Tibial artery (tissue), 4 donors: ENCODE measurements at regions not wholly inside any gene's neighbourhood (a gene's known extent, or its start where the extent isn't known, plus 50 kb on each side); places are given as distances from the start of the nearest gene placed in this dataset.
"Not testable (repeated sequence)": the region's sequence is repeated elsewhere in the genome, so short reads cannot be mapped to it uniquely, and the experiment has no call there.

Experiments used
- DNase-seq, 2 donors: peaks; one replicate each; pipeline ENCODE4 v3.0.0-alpha.2; 2019
- H3K27ac ChIP-seq, 2 donors: fragments of 200-600 bp; sonication (generic) in 1 of 2; 1 replicate in 1 of 2; 2 replicates in 1 of 2; pipeline ENCODE4 v1.5.1; 2018 to 2019; ENCODE audit warnings: mild to moderate bottlenecking in 1 of 2
- H3K27me3 ChIP-seq, 2 donors: fragments of 200-600 bp; sonication (generic) in 1 of 2; one replicate each; pipeline versions ENCODE4 v1.5.1 to v1.6.0; 2016 to 2019
- H3K36me3 ChIP-seq, 3 donors: fragments of 200-600 bp; sonication (generic) in 2 of 3; one replicate each; pipeline ENCODE4 v1.5.1; 2016 to 2019; ENCODE audit warnings: mild to moderate bottlenecking in 2 of 3
- H3K4me1 ChIP-seq, 4 donors: fragments of 200-600 bp; sonication (generic) in 2 of 4; 1 replicate in 3 of 4; 2 replicates in 1 of 4; pipeline ENCODE4 v1.5.1; 2016 to 2019
- H3K4me3 ChIP-seq, 2 donors: fragments of 200-600 bp; sonication (generic) in 1 of 2; 1 replicate in 1 of 2; 2 replicates in 1 of 2; pipeline ENCODE4 v1.5.1; 2018 to 2019; ENCODE audit warnings: mild to moderate bottlenecking in 2 of 2
- H3K9me3 ChIP-seq, 3 donors: fragments of 200-600 bp; sonication (generic) in 1 of 3; one replicate each; pipeline ENCODE4 v1.5.1; 2016 to 2019
- CTCF ChIP-seq, 2 experiments: fragments of 200-600 bp in 1 of 2; fragments of 450-650 bp in 1 of 2; IDR thresholded peaks; one replicate each; pipeline ENCODE4 v1.5.1; 2017 to 2019; ENCODE audit warnings: antibody characterized with exemption in 2 of 2, mild to moderate bottlenecking in 1 of 2, moderate library complexity in 1 of 2
- intact Hi-C: fragments of 100-400 bp; cut with DNase I; formaldehyde crosslinking; loops from one replicate; pipeline ENCODE4 v1.15.0; 2023; ENCODE audit warnings: low total_unique reads

DNA sequence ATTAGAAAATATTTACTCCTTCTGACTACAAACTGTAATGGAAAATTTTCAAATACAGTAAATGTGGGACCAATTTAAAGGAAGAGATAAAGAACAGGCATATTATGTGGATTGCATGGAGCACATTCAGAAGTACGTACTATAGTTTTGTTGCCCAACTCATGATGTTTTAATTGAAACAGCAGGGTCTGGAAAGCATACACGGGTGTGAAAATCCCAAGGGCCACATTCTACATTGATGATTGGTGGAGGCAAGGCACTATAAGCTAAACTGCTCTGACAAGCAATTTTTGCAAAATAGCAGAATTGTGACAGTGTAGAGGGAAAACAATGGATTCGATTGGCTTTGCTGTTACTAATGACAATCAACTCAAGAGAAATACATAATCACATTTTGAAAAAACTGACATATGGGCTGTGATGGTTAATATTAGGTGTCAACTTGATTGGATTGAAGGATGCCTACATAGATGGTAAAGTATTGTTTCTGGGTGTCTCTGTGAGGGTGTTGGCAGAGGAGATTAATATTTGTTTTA is 458.6 kb downstream of the PYDC2 start:
- Histone ChIP-seq H3K27ac (no peak overlapping the region), H3K4me1 (no peaks in the 10 kb centered on the region), H3K9me3 (no peaks in the 10 kb centered on the region), H3K4me3 (no peak overlapping the region), H3K36me3 (no peaks in the 10 kb centered on the region), H3K27me3 (no peaks in the 10 kb centered on the region)
- TF ChIP-seq CTCF (IDR thresholded peaks at IDR 0.05): no peak
- no peak for DNase-seq
- intact Hi-C loops: loop anchor here (5.0 kb wide), 1 partner anchor 1398 kb away; no protein-coding TSS in a partner anchor

GRCh38 chr3:191922570-191922969 is 461.6 kb downstream of the PYDC2 start:
- DNase-seq: no peak
- Histone ChIP-seq H3K27ac (no peak overlapping the region), H3K9me3 (no peaks in the 10 kb centered on the region), H3K27me3 (no peaks in the 10 kb centered on the region), H3K36me3 (no peaks in the 10 kb centered on the region), H3K4me1 (no peaks in the 10 kb centered on the region), H3K4me3 (no peak overlapping the region)
- intact Hi-C loops: loop anchor here (5.0 kb wide), 1 partner anchor 1395 kb away; no protein-coding TSS in a partner anchor
- no peak for TF ChIP-seq CTCF (IDR thresholded peaks at IDR 0.05)

DNA sequence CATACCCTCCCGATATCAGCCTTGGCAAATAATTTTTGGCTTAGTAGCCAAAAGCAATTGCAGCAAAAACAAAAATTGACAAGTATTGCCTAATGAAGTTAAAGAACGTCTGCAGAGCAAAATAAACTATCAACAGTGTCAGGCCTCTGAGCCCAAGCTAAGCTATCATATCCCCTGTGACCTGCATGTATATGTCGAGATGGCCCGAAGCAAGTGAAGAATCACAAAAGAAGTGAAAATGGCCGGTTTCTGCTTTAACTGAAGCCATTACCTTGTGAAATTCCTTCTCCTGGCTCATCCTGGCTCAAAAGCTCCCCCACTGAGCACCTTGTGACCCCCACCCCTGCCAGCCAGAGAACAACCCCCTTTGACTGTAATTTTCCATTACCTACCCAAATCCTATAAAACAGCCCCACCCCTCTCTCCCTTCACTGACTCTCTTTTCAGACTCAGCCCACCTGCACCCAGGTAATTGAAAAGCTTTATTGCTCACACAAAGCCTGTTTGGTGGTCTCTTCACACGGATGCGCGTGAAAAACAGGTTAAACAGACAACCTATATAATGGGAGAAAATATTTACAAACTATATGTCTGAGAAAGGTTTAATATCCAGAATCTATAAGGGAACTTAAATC is 466.3 kb downstream of the PYDC2 start:
- DNase-seq, H3K27me3 ChIP-seq, H3K9me3 ChIP-seq, H3K27ac ChIP-seq, H3K4me3 ChIP-seq, H3K4me1 ChIP-seq, intact Hi-C loops, H3K36me3 ChIP-seq: not testable (repeated sequence)

DNA sequence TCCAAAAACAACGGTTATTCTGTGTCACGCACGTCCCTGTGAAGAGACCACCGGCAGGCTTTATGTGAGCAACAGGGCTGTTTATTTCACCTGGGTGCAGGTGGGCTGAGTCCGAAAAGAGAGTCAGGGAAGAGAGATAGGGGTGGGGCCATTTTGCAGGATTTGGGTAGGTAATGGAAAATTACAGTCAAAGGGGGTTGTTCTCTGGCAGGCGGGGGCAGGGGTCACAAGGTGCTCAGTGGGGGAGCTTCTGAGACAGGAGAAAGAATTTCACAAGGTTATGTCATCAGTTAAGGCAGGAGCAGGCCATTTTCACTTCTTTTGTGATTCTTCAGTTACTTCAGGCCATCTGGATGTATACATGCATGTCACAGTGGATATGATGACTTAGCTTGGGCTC is 467.0 kb downstream of the PYDC2 start:
- H3K36me3 ChIP-seq, H3K4me1 ChIP-seq, DNase-seq, H3K27ac ChIP-seq, H3K9me3 ChIP-seq, H3K4me3 ChIP-seq, H3K27me3 ChIP-seq, intact Hi-C loops: not testable (repeated sequence)

GRCh38 chr3:191944835-191945234 is 483.9 kb downstream of the PYDC2 start:
- TF ChIP-seq CTCF (IDR thresholded peaks at IDR 0.05): no peak
- Histone ChIP-seq H3K27me3 (no peaks in the 10 kb centered on the region), H3K4me1 (no peaks in the 10 kb centered on the region), H3K9me3 (no peaks in the 10 kb centered on the region), H3K36me3 (no peaks in the 10 kb centered on the region), H3K27ac (no peak overlapping the region), H3K4me3 (no peak overlapping the region)
- no peak for DNase-seq
- intact Hi-C loops: no loop called here

DNA sequence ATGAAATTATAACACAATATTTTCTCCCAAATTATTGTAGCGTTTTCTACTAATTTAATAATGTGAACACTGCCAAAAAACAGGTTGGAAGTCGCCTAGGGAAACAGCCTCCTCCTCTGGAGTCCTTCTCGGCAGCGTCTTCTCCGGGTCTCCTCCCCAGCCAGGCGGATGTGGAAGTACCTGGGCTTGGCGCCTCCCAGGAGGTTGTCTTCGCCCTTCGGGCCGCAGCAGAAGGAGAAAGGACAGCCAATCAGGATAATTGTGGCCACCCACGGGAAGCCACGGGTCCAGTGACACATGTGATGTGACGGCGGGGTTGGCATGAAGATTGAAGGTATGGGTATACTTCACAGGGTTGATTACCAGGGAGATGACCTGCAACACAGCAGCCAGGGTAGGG is 491.2 kb downstream of the PYDC2 start:
- intact Hi-C loops: no loop called here
- no peak overlapping the region for H3K27ac ChIP-seq
- no peaks in the 10 kb centered on the region for H3K36me3 ChIP-seq
- no peaks in the 10 kb centered on the region for H3K27me3 ChIP-seq
- H3K4me1 ChIP-seq: no peaks in the 10 kb centered on the region
- no peak for DNase-seq
- H3K9me3 ChIP-seq: no peaks in the 10 kb centered on the region
- TF ChIP-seq CTCF (IDR thresholded peaks at IDR 0.05): no peak
- no peak overlapping the region for H3K4me3 ChIP-seq

- H3K27me3 ChIP-seq: no peaks in the 10 kb centered on the region
- H3K27ac ChIP-seq: no peak overlapping the region
- intact Hi-C loops: no loop called here
- no peaks in the 10 kb centered on the region for H3K9me3 ChIP-seq
- no peak overlapping the region for H3K4me3 ChIP-seq
- DNase-seq: no peak
- no peaks in the 10 kb centered on the region for H3K36me3 ChIP-seq
- no peak for TF ChIP-seq CTCF (IDR thresholded peaks at IDR 0.05)
- H3K4me1 ChIP-seq: no peaks in the 10 kb centered on the region
Observed at GRCh38 chr3:191952609-191953008, 491.6 kb downstream of the PYDC2 start.
